Body of pancreas (tissue), 4 donors: ENCODE measurements at regions not wholly inside any gene's neighbourhood (a gene's known extent, or its start where the extent isn't known, plus 50 kb on each side); places are given as distances from the start of the nearest gene placed in this dataset.

Experiments
- ATAC-seq: fragments of 150-250 bp; one replicate; pipeline ENCODE4 v1.9.1; 2016
- DNase-seq, 4 donors: peaks; one replicate each; pipeline ENCODE4 v3.0.0-alpha.2; 2019
- H3K27ac ChIP-seq, 4 donors: fragments of 200-600 bp; sonication (generic); 1 replicate in 3 of 4; 2 replicates in 1 of 4; pipeline versions ENCODE4 v1.5.1 to v1.6.1; 2016 to 2019; ENCODE audit warnings: mild to moderate bottlenecking in 1 of 4, mixed read lengths in 1 of 4, moderate library complexity in 1 of 4
- H3K27me3 ChIP-seq, 2 donors: fragments of 200-600 bp; sonication (generic); one replicate each; pipeline ENCODE4 v1.6.0; 2016; ENCODE audit warnings: mild to moderate bottlenecking in 1 of 2
- H3K36me3 ChIP-seq, 2 donors: fragments of 200-600 bp; sonication (generic); replicated peaks in 1 of 2; 2 replicates each; pipeline ENCODE4 v1.5.1; 2016; ENCODE audit warnings: low read depth in 2 of 2; ENCODE audit not compliant: insufficient read depth in 1 of 2
- H3K4me1 ChIP-seq: fragments of 200-600 bp; sonication (generic); one replicate; pipeline ENCODE4 v1.6.0; 2016
- H3K4me3 ChIP-seq, 2 donors: fragments of 200-600 bp; sonication (generic); 1 replicate in 1 of 2; 2 replicates in 1 of 2; pipeline ENCODE4 v1.5.1; 2016 to 2019
- H3K9me3 ChIP-seq, 3 donors: fragments of 200-600 bp; sonication (generic); 1 replicate in 2 of 3; 2 replicates in 1 of 3; pipeline ENCODE4 v1.5.1; 2016
- CTCF ChIP-seq, 7 experiments: fragments of 450-650 bp in 4 of 7; fragments of 200-600 bp in 3 of 7; sonication (generic) in 3 of 7; IDR thresholded peaks; one replicate each; pipeline ENCODE4 v1.5.1; 2016 to 2019; ENCODE audit warnings: antibody characterized with exemption in 7 of 7
- POLR2A ChIP-seq, 3 donors: fragments of 450-650 bp; IDR thresholded peaks; one replicate each; pipeline ENCODE4 v1.6.1; 2016; ENCODE audit warnings: antibody characterized with exemption in 3 of 3, mild to moderate bottlenecking in 2 of 3
- WGBS, 2 donors: methylation state at CpG; one replicate each; pipeline ENCODE4 v1.1.5; 2017; 5-methylcytosine and 5-hydroxymethylcytosine counted together
- intact Hi-C: fragments of 100-400 bp; cut with DNase I; formaldehyde crosslinking; loops from one replicate; pipeline ENCODE4 v1.15.1; 2023

- H3K27me3 ChIP-seq: no peaks in the 10 kb centered on the region
- intact Hi-C loops: no loop called here
- no peaks in the 10 kb centered on the region for H3K36me3 ChIP-seq
- H3K4me3 ChIP-seq: no peak overlapping the region
- 20 to 23% methylated on average over 3 of the region's 3 CpGs for WGBS, 2 donors
- DNase-seq: no peak
- H3K27ac ChIP-seq: peak overlapping the region in 3 of 4 donors; percentile 18 to 34 (median 18)
- no peak for TF ChIP-seq POLR2A (IDR thresholded peaks at IDR 0.05)
- TF ChIP-seq CTCF (IDR thresholded peaks at IDR 0.05): no peak
- peaks cover 4% of the 10 kb centered on the region for H3K4me1 ChIP-seq
- H3K9me3 ChIP-seq: no peaks in the 10 kb centered on the region
- no peak for ATAC-seq
Measured at GRCh38 chr3:76943671-76944070, 96.2 kb upstream of the ROBO2 start.

GRCh38 chr3:76949033-76949432 lies 90.9 kb upstream of the ROBO2 start:
- WGBS, 2 donors: 53 to 69% methylated on average over 3 of the region's 3 CpGs
- Histone ChIP-seq H3K9me3 (no peaks in the 10 kb centered on the region), H3K4me1 (no peaks in the 10 kb centered on the region), H3K27me3 (no peaks in the 10 kb centered on the region), H3K27ac (no peak overlapping the region), H3K4me3 (no peak overlapping the region), H3K36me3 (no peaks in the 10 kb centered on the region)
- TF ChIP-seq CTCF (IDR thresholded peaks at IDR 0.05) (no peak), POLR2A (IDR thresholded peaks at IDR 0.05) (no peak)
- no peak for ATAC-seq
- intact Hi-C loops: no loop called here
- no peak for DNase-seq

- ATAC-seq (no peak), DNase-seq (no peak)
- WGBS, 2 donors: 50 to 51% methylated on average over 9 of the region's 9 CpGs
Measured at GRCh38 chr3:76949462-76949861, 90.4 kb upstream of the ROBO2 start.

GRCh38 chr3:76950590-76950989 lies 89.3 kb upstream of the ROBO2 start:
- intact Hi-C loops: no loop called here
- ATAC-seq: no peak
- TF ChIP-seq POLR2A (IDR thresholded peaks at IDR 0.05) (no peak), CTCF (IDR thresholded peaks at IDR 0.05) (no peak)
- Histone ChIP-seq H3K27ac (no peak overlapping the region), H3K4me3 (no peak overlapping the region), H3K4me1 (no peaks in the 10 kb centered on the region), H3K36me3 (no peaks in the 10 kb centered on the region), H3K27me3 (no peaks in the 10 kb centered on the region), H3K9me3 (no peaks in the 10 kb centered on the region)
- DNase-seq: no peak
- 88 to 93% methylated on average over 3 of the region's 3 CpGs for WGBS, 2 donors

More at GRCh38 chr3:76949462-76949861, 90.4 kb upstream of the ROBO2 start:
- H3K4me3 ChIP-seq: no peak overlapping the region
- H3K9me3 ChIP-seq: no peaks in the 10 kb centered on the region
- no peaks in the 10 kb centered on the region for H3K36me3 ChIP-seq
- H3K27ac ChIP-seq: no peak overlapping the region
- no peaks in the 10 kb centered on the region for H3K4me1 ChIP-seq
- H3K27me3 ChIP-seq: no peaks in the 10 kb centered on the region
- TF ChIP-seq POLR2A (IDR thresholded peaks at IDR 0.05) (no peak), CTCF (IDR thresholded peaks at IDR 0.05) (no peak)
- intact Hi-C loops: no loop called here

GRCh38 chr3:76954412-76954811 lies 85.5 kb upstream of the ROBO2 start:
- intact Hi-C loops: no loop called here
- ATAC-seq (no peak), DNase-seq (no peak)
- TF ChIP-seq CTCF (IDR thresholded peaks at IDR 0.05) (no peak), POLR2A (IDR thresholded peaks at IDR 0.05) (no peak)
- no peaks in the 10 kb centered on the region for H3K9me3 ChIP-seq
- no peak overlapping the region for H3K27ac ChIP-seq
- H3K4me3 ChIP-seq: no peak overlapping the region
- WGBS, 2 donors: 68 to 78% methylated on average over 1 of the region's 1 CpG
- no peaks in the 10 kb centered on the region for H3K36me3 ChIP-seq
- H3K27me3 ChIP-seq: no peaks in the 10 kb centered on the region
- H3K4me1 ChIP-seq: no peaks in the 10 kb centered on the region
